COLO668 (cell line): ENCODE measurements at regions not wholly inside any gene's neighbourhood (a gene's known extent, or its start where the extent isn't known, plus 50 kb on each side); places are given as distances from the start of the nearest gene placed in this dataset.

Experiments used
- DNase-seq: peaks from one replicate; lab custom pipeline; 2025; ENCODE audit not compliant: unreplicated experiment; lab: John Stamatoyannopoulos, UW

DNA sequence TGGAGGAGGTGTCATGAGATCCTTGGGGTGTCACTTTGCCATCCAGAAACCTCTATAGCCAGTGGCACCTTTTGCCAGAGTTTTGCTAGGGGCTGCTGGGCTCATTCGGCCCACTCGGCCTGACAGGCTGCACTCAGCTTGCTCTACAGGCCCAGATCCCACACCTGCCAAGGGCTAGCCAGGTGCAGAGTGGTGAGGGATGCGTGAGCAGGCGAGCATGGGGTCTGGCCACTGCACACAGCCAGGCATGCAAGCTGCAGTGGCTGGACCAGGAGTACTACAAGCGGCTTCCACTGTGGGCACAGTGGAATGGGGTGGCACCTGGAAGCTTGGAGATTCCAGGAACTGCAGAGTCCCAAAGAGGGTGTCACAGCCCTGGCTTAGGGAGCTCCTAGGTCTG lies 372.7 kb downstream of the CHSY3 start:
- no peak for DNase-seq

DNA sequence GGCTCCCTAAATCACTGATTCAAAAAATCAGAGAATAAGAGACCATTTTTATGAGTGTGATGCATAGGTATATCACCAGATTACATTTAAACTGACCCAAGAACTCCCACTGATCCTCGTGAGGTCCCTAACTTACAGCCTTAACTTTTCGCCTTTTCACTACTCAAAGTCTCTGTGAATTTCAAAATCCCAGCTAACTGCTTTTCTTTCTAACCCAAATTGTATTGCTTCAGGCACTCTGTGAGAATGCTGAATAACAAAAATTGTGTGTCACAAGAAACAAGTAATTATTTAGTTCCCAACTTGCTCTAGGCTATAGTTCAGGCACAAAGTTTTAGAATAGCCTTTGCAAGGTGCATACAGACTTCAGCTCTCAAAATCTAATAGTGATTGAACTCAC lies 368.6 kb downstream of the CHSY3 start:
- DNase-seq, result no peak

DNA sequence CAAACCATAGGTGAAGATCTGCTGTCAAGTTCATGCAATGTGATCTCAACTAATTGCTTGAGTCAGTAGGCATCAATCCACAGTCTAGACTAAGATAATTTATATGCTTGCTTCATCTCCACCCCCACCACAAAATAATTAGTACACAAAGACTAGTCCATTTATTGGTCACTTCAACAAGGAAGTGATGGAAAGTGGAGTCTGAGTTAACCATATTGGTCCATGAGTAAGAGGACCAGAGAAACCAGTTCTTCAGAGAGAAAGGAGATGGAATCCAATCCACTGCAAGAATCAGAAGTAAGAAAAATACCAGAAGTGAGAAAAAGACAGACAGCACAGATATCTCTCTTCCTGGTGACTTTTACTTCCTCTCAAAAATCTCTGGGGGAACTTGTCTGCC lies 366.5 kb downstream of the CHSY3 start:
- no peak for DNase-seq

DNA sequence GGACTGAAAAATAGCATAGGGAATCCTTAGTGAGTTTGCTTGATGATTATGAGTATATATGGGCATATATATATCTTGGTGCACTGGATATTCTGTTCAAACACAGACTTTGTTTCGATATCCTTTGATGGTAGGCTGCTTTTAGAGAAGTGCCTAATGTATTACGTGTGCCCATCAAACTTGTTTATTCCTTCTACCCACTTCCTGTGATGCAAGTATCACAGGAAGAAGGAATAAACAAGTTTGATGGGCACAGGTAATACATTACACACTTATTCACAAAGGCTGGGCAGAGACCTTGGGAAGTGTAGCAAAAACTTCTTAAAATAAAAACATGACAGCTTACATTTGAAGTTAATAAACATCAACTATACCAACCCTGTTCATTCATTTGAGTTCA lies 364.2 kb downstream of the CHSY3 start:
- no peak for DNase-seq

DNA sequence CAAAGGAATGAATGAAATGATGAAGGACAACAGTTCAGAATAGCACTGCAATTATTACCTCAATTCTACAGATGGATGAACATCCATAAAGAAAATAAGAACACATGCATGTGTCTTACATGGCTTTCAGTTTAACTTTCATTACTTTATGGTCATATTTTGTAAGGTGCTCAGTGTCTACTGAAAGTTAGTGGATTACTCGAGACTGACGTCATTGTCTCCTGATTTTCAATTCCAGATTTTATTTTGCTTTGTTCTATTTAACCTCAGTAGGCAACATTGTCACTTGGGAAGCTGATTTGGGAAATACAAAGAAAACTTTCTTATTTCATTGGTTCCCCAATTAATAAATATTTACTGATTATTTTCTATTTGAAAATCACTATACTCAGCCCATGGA lies 363.7 kb downstream of the CHSY3 start:
- no peak for DNase-seq

DNA sequence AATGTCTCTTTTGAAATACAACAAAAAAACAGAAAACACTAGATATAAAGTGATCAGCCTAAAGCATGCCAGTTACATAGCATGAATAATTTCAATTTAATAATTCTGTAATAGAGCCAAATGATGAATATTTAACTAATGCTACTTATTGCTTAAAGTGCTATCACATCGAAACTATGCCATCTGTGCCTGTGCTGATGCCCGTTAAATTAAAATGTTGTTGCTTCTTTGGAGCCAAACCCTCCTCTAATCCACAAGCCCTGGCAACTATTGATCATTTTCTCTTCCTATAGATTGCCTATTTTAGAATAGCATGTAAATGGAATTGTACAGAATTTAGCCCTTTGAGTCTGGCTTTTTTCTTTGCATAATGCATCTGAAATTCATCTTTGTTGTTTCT lies 356.2 kb downstream of the CHSY3 start:
- DNase-seq, result no peak

DNA sequence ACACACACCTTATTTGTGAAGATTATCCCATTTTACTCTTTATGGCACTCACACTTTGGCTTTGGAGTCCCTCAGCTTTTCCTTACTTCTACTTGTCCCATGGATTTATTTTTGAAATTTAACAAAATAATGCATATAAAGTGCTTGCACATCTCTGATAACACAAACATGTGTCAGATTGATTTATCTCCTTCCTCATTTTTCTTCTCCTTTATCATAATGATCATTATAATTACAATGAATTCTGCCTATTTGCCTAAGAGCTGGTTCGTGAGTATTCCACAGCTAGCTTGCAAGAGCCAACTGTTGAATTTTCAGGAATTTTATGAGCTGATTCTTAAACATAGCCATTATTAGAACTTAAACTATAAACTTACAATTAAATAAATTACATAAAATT lies 347.7 kb downstream of the CHSY3 start:
- DNase-seq, result no peak

DNA sequence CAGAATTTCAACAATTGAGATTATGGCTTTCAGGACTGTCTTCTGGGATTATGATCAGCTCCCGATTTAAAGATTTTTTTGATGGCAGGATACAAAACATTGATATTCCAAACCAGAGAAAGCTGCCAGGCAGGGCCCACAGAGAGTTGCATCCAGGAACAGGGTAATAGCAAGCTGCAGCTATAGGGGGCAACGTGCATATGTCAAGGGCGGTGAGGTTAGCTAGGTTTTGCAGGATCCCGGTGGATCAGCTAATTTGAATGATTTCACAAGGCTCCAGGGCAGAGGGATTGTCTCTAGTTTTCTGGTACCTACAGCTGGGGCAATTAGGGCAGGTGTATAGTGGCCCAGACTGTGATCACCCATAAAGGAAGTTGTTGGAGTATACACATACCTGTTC lies 339.4 kb downstream of the CHSY3 start:
- DNase-seq, result no peak

DNA sequence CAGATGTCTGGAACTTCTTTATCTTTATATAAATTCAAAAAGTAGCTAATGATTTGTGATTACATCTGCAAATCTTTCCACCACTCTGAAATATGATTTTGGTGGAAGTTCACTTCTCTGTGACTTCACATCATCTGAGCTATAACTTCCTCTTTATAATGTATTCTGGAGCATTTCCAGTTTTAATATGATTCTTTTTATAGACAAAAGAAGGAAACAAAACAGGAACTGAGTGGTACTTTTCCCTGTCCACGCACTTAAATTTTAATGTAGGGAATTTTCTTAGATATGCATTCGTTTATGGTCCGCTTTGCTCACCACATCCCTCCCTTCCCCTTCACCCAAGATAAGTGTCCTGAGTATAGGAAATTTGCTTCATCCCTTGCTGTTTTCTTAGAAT lies 333.5 kb downstream of the CHSY3 start:
- no peak for DNase-seq
